ENCODE measurements at regions not wholly inside any gene's neighbourhood (a gene's known extent, or its start where the extent isn't known, plus 50 kb on each side); places are given as distances from the start of the nearest gene placed in this dataset.

GRCh38 chr12:118467641-118468305, 91.4 kb downstream of the SUDS3 start:
- FAIRE-seq: no peak
- DNase-seq (ENCODE audit: insufficient read length, low spot score): no peak
- no peak for TF ChIP-seq POLR2AphosphoS5 (IDR thresholded peaks at IDR 0.05; ENCODE audit: low read depth, low read length)
- no peak for TF ChIP-seq SPI1 (IDR thresholded peaks at IDR 0.05; ENCODE audit: low read depth, low read length)
- no peak for TF ChIP-seq PAX5 (IDR thresholded peaks at IDR 0.05; ENCODE audit: insufficient read depth, low read length, severe bottlenecking)
- TF ChIP-seq TAF1 (IDR thresholded peaks at IDR 0.05; ENCODE audit: low read depth, low read length): no peak
- no peak for TF ChIP-seq POLR2A (IDR thresholded peaks at IDR 0.05; ENCODE audit: low read depth, low read length)
- no peak for TF ChIP-seq POU2F2 (IDR thresholded peaks at IDR 0.05; ENCODE audit: low read depth, low read length)

DNA sequence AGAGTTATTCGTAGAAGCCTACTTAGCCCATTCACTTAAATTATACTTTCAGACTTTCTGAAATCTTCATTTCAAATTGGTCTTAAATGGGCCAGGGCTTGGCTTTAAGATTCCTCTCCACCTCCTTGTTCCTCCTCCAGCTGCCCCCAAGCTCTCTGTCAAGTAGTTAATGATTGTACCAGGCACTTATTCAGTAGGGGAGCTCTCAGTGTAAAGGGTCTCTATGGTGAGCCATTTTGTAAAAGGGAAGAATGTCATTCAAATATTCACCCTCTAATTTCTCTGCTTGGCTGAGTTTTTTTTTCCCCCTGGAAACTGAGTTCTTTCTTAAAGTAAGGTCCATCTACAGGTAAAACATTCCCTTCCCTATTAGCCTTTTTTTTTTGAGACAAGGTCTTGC, 96.6 kb downstream of the SUDS3 start:
- DNase-seq (ENCODE audit: insufficient read length, low spot score): no peak
- TF ChIP-seq TAF1 (IDR thresholded peaks at IDR 0.05; ENCODE audit: low read depth, low read length): no peak
- no peak for TF ChIP-seq SPI1 (IDR thresholded peaks at IDR 0.05; ENCODE audit: low read depth, low read length)
- no peak for TF ChIP-seq POU2F2 (IDR thresholded peaks at IDR 0.05; ENCODE audit: low read depth, low read length)
- TF ChIP-seq PAX5 (IDR thresholded peaks at IDR 0.05; ENCODE audit: insufficient read depth, low read length, severe bottlenecking): no peak
- TF ChIP-seq POLR2A (IDR thresholded peaks at IDR 0.05; ENCODE audit: low read depth, low read length): no peak
- no peak for TF ChIP-seq POLR2AphosphoS5 (IDR thresholded peaks at IDR 0.05; ENCODE audit: low read depth, low read length)
- FAIRE-seq: no peak

DNA sequence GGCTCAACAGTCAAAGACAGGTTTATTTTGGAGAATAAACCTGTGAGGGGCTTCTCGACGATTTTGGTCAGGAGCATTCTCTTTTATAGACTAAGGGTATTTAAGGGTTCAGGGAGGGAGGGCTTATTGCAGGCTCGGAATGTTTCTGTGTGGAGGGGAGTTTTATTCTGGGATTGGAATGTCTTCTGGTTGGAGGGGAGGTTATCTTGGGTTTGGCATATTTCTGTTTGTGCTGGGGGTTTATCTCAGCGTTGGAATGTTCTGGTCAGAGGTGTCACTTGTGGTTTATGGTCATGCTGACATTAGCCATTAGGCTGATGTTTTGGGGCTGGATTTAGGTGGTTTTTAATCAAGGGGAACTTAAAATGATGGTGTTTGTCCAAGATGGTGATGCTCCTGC, 103.9 kb downstream of the SUDS3 start:
- DNase-seq (ENCODE audit: insufficient read length, low spot score) (no peak), FAIRE-seq (no peak)
- no peak for TF ChIP-seq POLR2A (IDR thresholded peaks at IDR 0.05; ENCODE audit: low read depth, low read length)
- no peak for TF ChIP-seq POU2F2 (IDR thresholded peaks at IDR 0.05; ENCODE audit: low read depth, low read length)
- TF ChIP-seq PAX5 (IDR thresholded peaks at IDR 0.05; ENCODE audit: insufficient read depth, low read length, severe bottlenecking): no peak
- no peak for TF ChIP-seq TAF1 (IDR thresholded peaks at IDR 0.05; ENCODE audit: low read depth, low read length)
- TF ChIP-seq SPI1 (IDR thresholded peaks at IDR 0.05; ENCODE audit: low read depth, low read length): no peak
- no peak for TF ChIP-seq POLR2AphosphoS5 (IDR thresholded peaks at IDR 0.05; ENCODE audit: low read depth, low read length)

DNA sequence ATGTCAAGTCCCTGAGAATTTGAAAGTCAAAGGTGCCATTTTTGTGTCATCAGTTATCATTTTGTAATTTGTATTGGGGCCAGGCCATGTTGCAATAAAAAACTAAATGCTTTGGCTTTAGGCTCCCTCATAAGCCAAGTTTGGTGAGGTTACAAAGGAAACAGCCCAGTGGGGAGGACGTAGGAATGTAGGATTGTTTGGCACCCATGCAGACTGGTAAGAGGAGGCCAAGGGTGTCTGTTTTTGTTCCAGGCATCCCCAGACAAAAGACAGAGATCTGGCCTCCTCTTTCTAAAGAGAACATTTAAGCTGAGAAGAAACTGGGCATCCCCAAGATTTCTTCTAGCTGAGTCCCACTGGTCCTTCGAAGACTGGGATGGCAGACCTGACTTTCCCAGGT, 111.7 kb downstream of the SUDS3 start:
- no peak for FAIRE-seq

GRCh38 chr12:118493962-118494361, 117.6 kb downstream of the SUDS3 start:
- no peak for TF ChIP-seq PAX5 (IDR thresholded peaks at IDR 0.05; ENCODE audit: insufficient read depth, low read length, severe bottlenecking)
- TF ChIP-seq POU2F2 (IDR thresholded peaks at IDR 0.05; ENCODE audit: low read depth, low read length): no peak
- no peak for TF ChIP-seq POLR2AphosphoS5 (IDR thresholded peaks at IDR 0.05; ENCODE audit: low read depth, low read length)
- TF ChIP-seq TAF1 (IDR thresholded peaks at IDR 0.05; ENCODE audit: low read depth, low read length): no peak
- TF ChIP-seq POLR2A (IDR thresholded peaks at IDR 0.05; ENCODE audit: low read depth, low read length): no peak
- TF ChIP-seq SPI1 (IDR thresholded peaks at IDR 0.05; ENCODE audit: low read depth, low read length): no peak
- no peak for FAIRE-seq
- no peak for DNase-seq (ENCODE audit: insufficient read length, low spot score)

More for the DNA sequence above, 111.7 kb downstream of the SUDS3 start:
- TF ChIP-seq POU2F2 (IDR thresholded peaks at IDR 0.05; ENCODE audit: low read depth, low read length): no peak
- TF ChIP-seq POLR2A (IDR thresholded peaks at IDR 0.05; ENCODE audit: low read depth, low read length): no peak
- TF ChIP-seq TAF1 (IDR thresholded peaks at IDR 0.05; ENCODE audit: low read depth, low read length): no peak
- TF ChIP-seq PAX5 (IDR thresholded peaks at IDR 0.05; ENCODE audit: insufficient read depth, low read length, severe bottlenecking): no peak
- TF ChIP-seq POLR2AphosphoS5 (IDR thresholded peaks at IDR 0.05; ENCODE audit: low read depth, low read length): no peak
- no peak for TF ChIP-seq SPI1 (IDR thresholded peaks at IDR 0.05; ENCODE audit: low read depth, low read length)
- DNase-seq (ENCODE audit: insufficient read length, low spot score): no peak

DNA sequence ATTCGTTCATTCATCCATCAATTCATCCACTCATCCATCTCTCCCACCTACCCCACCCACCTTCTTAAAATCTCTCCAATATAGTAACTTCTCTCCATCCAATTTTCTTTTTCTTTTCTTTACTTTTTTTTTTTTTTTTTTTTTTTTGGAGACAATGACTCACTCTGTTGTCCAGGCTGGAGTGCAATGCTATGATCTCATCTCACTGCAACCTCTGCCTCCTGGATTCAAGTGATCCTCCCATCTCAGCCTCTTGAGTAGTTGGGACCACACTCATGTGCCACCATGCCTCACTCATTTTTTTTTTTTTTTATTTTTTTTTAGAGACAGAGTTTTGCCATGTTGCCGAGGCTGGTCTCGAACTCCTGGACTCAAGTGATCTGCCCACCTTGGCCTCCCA, 118.4 kb downstream of the SUDS3 start:
- TF ChIP-seq POU2F2 (IDR thresholded peaks at IDR 0.05; ENCODE audit: low read depth, low read length): no peak
- TF ChIP-seq SPI1 (IDR thresholded peaks at IDR 0.05; ENCODE audit: low read depth, low read length): no peak
- no peak for TF ChIP-seq TAF1 (IDR thresholded peaks at IDR 0.05; ENCODE audit: low read depth, low read length)
- TF ChIP-seq PAX5 (IDR thresholded peaks at IDR 0.05; ENCODE audit: insufficient read depth, low read length, severe bottlenecking): no peak
- TF ChIP-seq POLR2AphosphoS5 (IDR thresholded peaks at IDR 0.05; ENCODE audit: low read depth, low read length): no peak
- no peak for TF ChIP-seq POLR2A (IDR thresholded peaks at IDR 0.05; ENCODE audit: low read depth, low read length)
- FAIRE-seq (no peak), DNase-seq (ENCODE audit: insufficient read length, low spot score) (no peak)

DNA sequence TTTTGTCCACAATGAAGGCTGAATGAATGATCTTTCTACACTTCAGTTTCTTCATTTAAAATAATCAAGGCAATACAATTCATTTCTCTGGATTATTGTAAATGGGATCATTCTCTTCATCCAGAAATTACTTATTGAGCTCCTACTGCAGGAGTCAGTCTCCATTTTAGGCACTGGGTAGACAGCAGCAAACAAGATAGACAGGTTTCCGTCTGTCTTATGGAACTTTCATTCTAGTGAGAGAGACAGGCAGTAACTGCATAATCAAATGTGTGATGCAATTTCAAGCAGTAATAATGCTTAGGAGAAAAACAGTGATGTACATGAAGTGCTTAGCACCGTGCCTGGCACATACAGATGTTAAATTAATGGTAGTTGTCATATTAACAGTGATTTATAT, 118.9 kb downstream of the SUDS3 start:
- TF ChIP-seq POLR2AphosphoS5 (IDR thresholded peaks at IDR 0.05; ENCODE audit: low read depth, low read length) (no peak), TAF1 (IDR thresholded peaks at IDR 0.05; ENCODE audit: low read depth, low read length) (no peak), PAX5 (IDR thresholded peaks at IDR 0.05; ENCODE audit: insufficient read depth, low read length, severe bottlenecking) (no peak), POLR2A (IDR thresholded peaks at IDR 0.05; ENCODE audit: low read depth, low read length) (no peak), SPI1 (IDR thresholded peaks at IDR 0.05; ENCODE audit: low read depth, low read length) (no peak), POU2F2 (IDR thresholded peaks at IDR 0.05; ENCODE audit: low read depth, low read length) (no peak)
- FAIRE-seq: no peak
- DNase-seq (ENCODE audit: insufficient read length, low spot score): no peak

DNA sequence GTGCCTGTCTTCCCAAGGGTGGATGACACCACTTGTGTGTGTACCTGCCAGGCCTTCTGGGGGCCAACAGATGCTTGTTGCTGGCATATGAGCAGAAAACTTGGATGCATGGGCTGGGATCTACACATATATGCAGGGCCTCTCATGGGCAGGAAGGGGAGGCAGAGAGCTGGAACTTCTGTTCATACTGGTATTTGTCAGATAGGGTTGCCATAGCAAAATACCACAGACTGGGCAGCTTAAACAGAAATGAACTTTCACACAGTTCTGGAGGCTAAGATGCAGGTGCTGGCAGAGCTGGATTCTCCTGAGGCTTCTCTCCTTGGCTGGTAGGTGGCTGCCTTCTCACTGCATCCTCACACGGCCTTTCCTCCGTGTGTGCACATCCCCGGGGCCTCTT, 121.8 kb downstream of the SUDS3 start:
- FAIRE-seq (no peak), DNase-seq (ENCODE audit: insufficient read length, low spot score) (no peak)

DNA sequence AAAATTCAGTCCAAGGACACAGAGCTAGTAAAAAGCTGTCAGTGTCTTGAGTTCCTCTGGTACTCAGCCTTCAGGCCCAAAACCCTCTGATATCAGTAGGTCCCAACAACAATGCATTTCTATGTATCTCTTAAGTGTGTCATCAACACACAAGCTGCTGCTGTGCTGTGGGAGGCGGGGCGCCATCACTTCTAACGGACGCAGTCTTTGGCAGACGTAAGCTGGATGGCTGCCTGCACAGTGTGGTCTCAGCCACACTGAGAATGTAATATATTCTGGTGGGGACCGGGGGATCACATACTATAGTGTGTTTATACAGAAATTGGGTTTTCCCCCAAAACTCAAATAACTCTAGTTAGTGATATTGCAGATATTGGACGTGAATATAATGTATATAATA, 123.9 kb downstream of the SUDS3 start:
- DNase-seq (ENCODE audit: insufficient read length, low spot score) (no peak), FAIRE-seq (no peak)
- no peak for TF ChIP-seq SPI1 (IDR thresholded peaks at IDR 0.05; ENCODE audit: low read depth, low read length)
- TF ChIP-seq POLR2A (IDR thresholded peaks at IDR 0.05; ENCODE audit: low read depth, low read length): no peak
- TF ChIP-seq POU2F2 (IDR thresholded peaks at IDR 0.05; ENCODE audit: low read depth, low read length): no peak
- TF ChIP-seq PAX5 (IDR thresholded peaks at IDR 0.05; ENCODE audit: insufficient read depth, low read length, severe bottlenecking): no peak
- no peak for TF ChIP-seq POLR2AphosphoS5 (IDR thresholded peaks at IDR 0.05; ENCODE audit: low read depth, low read length)
- no peak for TF ChIP-seq TAF1 (IDR thresholded peaks at IDR 0.05; ENCODE audit: low read depth, low read length)

More for the DNA sequence above, 121.8 kb downstream of the SUDS3 start:
- TF ChIP-seq SPI1 (IDR thresholded peaks at IDR 0.05; ENCODE audit: low read depth, low read length) (no peak), PAX5 (IDR thresholded peaks at IDR 0.05; ENCODE audit: insufficient read depth, low read length, severe bottlenecking) (no peak), POLR2AphosphoS5 (IDR thresholded peaks at IDR 0.05; ENCODE audit: low read depth, low read length) (no peak), TAF1 (IDR thresholded peaks at IDR 0.05; ENCODE audit: low read depth, low read length) (no peak), POLR2A (IDR thresholded peaks at IDR 0.05; ENCODE audit: low read depth, low read length) (no peak), POU2F2 (IDR thresholded peaks at IDR 0.05; ENCODE audit: low read depth, low read length) (no peak)

Measured in GM12891 (cell line).